ENCODE measurements at regions not wholly inside any gene's neighbourhood (a gene's known extent, or its start where the extent isn't known, plus 50 kb on each side); places are given as distances from the start of the nearest gene placed in this dataset.
"Not testable (repeated sequence)": the region's sequence is repeated elsewhere in the genome, so short reads cannot be mapped to it uniquely, and the experiment has no call there.

DNA sequence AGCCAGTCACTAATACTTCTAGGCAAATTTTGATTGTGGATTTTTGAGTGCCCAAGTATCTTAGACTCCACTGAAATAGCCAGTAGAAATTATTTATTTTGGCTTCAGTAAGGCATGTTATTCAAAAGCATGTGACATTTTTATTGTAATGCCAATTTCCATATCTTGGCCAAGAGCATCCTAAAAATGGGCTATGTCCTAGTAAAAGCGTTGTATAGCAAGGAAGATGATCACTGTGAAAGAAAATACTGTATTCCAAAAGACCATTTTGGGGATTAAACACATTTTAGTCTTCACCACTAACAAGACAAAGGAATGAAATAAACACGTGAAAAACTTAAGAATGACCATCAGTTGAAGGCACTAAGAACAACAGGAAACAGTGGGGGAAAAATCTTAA, 149.1 kb downstream of the NUFIP1 start:
- no peaks in the 10 kb centered on the region for H3K36me3 Mint-ChIP-seq
- ATAC-seq (ENCODE audit: low read depth in 2 of 2) (no peak), DNase-seq (no peak)
- H3K4me3 Mint-ChIP-seq, result no peak overlapping the region
- H3K27me3 Mint-ChIP-seq, result peaks cover 0 to 2% (median 0%) of the 10 kb centered on the region in 3 donors
- H3K27ac Mint-ChIP-seq, result no peak overlapping the region
- H3K9me3 Mint-ChIP-seq, result no peaks in the 10 kb centered on the region
- no peaks in the 10 kb centered on the region for H3K4me1 Mint-ChIP-seq

DNA sequence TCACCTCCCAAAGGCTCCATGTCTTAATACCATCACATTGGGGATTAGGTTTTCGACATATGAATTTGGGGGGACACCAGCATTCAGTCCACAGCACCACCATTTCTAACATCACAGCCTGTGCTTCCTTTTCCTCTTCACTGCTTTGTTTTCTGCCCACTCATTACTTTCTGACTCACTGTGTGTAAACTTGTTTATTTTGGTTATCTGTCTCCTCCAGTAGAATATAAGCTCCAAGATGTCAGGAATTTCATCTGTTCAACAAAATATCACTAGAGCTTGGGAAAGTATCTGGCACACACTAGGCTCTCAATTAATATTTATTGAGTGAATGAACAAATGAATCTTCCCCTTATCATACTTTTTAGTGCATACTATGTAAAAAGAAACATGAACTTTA, 152.0 kb downstream of the NUFIP1 start:
- no peak overlapping the region for H3K27ac Mint-ChIP-seq
- H3K36me3 Mint-ChIP-seq, result no peaks in the 10 kb centered on the region
- no peak overlapping the region for H3K4me3 Mint-ChIP-seq
- H3K27me3 Mint-ChIP-seq, result peaks cover 0 to 4% (median 0%) of the 10 kb centered on the region in 3 donors
- H3K9me3 Mint-ChIP-seq, result no peaks in the 10 kb centered on the region
- no peaks in the 10 kb centered on the region for H3K4me1 Mint-ChIP-seq
- ATAC-seq (ENCODE audit: low read depth in 2 of 2) (no peak), DNase-seq (no peak)

DNA sequence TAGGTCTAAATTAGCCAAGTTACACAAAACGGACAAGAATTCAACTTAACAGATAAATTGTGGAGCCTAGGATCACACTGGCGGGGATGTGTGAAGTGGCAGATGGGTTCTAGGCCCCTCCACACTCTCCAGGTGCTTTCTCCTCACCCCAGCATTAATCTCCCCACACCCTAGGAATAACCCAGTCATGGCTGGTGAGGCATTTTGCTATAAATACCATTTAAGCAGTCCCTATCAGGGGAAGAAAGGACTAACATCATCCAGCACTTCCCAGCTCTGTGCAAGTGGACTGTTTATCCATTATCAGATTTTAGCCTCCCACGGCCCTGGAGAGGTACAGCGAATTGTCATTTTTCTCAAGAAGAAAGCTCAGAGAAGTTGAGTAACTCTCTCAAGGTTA, 154.9 kb downstream of the NUFIP1 start:
- H3K9me3 Mint-ChIP-seq, result no peaks in the 10 kb centered on the region
- H3K4me3 Mint-ChIP-seq, result no peak overlapping the region
- H3K27ac Mint-ChIP-seq, result no peak overlapping the region
- no peaks in the 10 kb centered on the region for H3K36me3 Mint-ChIP-seq
- peaks cover 4 to 8% (median 5%) of the 10 kb centered on the region in 3 donors for H3K27me3 Mint-ChIP-seq
- ATAC-seq (ENCODE audit: low read depth in 2 of 2) (no peak), DNase-seq (no peak)
- H3K4me1 Mint-ChIP-seq, result no peaks in the 10 kb centered on the region

DNA sequence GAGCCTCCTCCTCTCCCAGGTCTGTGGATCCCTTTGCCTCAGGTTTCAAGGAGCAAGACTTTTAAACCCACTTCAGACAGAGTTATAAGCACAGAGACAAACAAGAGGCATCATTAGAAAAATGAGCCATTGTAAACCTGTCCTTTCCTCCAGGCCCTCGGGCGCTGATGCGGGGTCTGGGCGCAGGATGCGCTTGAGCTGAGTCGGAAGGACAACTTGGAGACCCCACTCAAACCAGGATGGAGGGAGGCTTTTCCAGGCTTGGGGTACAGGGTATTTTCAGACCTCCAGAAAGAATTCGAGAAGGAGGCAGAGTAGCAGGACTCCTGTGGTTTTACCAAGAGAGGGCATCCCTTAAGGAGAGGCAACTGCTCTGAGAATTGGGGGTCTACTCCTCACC, 155.6 kb downstream of the NUFIP1 start:
- ATAC-seq (ENCODE audit: low read depth in 2 of 2) (no peak), DNase-seq (no peak)
- Mint-ChIP-seq H3K27me3 (peaks cover 4 to 8% (median 5%) of the 10 kb centered on the region in 3 donors), H3K4me3 (no peak overlapping the region), H3K9me3 (no peaks in the 10 kb centered on the region), H3K4me1 (no peaks in the 10 kb centered on the region), H3K27ac (no peak overlapping the region), H3K36me3 (no peaks in the 10 kb centered on the region)

DNA sequence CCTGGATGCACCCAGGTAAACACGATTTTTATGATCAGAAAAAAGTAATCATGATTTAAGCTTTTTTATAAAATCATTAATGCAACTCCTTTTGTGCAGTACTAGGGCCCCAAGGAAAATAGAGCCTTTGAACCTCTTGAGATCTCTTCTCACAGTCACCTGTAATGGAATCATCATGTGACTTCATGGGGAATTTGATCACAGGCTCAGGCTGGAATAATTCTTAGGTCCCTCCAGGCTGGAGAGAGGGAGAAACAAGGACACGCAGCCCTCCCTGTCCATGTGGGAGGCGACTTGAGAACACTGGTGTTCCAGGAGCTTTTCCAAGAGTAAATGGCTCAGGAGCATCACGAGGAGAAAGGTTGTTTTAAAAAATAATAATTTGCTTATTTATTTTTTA, 156.1 kb downstream of the NUFIP1 start:
- no peak for DNase-seq
- Mint-ChIP-seq H3K36me3 (no peaks in the 10 kb centered on the region), H3K4me3 (no peak overlapping the region), H3K9me3 (no peaks in the 10 kb centered on the region), H3K4me1 (no peaks in the 10 kb centered on the region), H3K27ac (no peak overlapping the region), H3K27me3 (peaks cover 4 to 8% (median 5%) of the 10 kb centered on the region in 3 donors)
- no peak for ATAC-seq (ENCODE audit: low read depth in 2 of 2)

DNA sequence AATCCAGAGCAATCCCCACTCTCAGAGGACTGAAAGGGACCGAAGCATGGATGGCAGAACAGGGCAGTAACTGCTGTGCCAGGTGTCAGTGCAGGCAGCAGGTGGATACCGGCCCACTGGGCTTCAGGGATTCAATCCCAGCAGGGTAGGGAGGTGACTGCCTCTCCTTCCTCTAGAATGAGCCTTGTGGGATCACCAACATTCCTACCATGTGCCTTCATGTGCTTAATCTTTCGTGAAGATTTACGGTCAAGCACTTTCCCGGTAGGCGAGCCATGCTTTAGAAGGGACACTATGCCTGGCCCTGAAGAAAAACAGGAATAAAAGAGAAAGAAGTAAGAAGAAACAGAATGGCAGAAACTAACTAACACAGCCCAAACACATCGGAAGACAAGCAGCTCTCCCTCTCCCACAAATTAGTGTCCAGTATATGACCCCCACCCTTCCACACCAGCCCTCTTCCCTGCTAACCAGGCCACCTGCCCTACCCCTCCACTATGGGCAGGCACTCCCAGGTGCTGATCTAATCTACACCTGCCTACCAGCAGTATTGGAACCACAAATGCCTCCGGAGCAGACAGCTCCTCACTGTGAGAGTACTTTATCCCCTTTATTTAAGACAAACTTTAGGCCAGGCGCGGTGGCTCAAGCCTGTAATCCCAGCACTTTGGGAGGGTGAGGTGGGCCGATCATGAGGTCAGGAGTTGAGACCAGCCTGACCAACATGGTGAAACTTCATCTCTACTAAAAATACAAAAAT, 162.5 kb downstream of the NUFIP1 start:
- peaks cover 5 to 13% (median 5%) of the 10 kb centered on the region in 3 donors for H3K27me3 Mint-ChIP-seq
- ATAC-seq (ENCODE audit: low read depth in 2 of 2), result no peak
- H3K27ac Mint-ChIP-seq, result no peak overlapping the region
- no peak overlapping the region for H3K4me3 Mint-ChIP-seq
- H3K9me3 Mint-ChIP-seq, result no peaks in the 10 kb centered on the region
- H3K36me3 Mint-ChIP-seq, result no peaks in the 10 kb centered on the region
- no peaks in the 10 kb centered on the region for H3K4me1 Mint-ChIP-seq
- DNase-seq, result no peak

DNA sequence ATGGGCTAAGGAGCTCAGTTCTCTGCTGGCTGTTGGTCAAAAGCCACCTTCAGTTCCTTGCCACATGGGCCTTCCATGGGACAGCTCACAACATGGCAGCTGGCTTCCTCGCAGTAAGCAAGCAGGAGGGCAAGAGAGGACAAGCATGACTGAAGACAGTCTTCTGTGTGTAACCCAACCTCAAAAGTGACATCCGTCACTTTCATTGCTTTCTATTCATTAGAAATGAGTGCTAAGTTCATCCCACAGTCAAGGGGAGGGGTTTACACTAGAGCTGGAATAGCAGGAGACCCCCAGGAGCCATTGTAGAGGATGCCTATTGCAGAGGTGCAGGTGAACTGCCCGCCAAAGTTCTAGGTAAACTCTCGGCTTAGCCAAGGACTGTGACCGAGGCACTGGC, 163.3 kb downstream of the NUFIP1 start:
- Mint-ChIP-seq H3K36me3 (no peaks in the 10 kb centered on the region), H3K27me3 (peaks cover 0 to 8% (median 5%) of the 10 kb centered on the region in 3 donors), H3K9me3 (no peaks in the 10 kb centered on the region), H3K27ac (no peak overlapping the region), H3K4me3 (no peak overlapping the region), H3K4me1 (no peaks in the 10 kb centered on the region)
- ATAC-seq (ENCODE audit: low read depth in 2 of 2) (no peak), DNase-seq (no peak)

DNA sequence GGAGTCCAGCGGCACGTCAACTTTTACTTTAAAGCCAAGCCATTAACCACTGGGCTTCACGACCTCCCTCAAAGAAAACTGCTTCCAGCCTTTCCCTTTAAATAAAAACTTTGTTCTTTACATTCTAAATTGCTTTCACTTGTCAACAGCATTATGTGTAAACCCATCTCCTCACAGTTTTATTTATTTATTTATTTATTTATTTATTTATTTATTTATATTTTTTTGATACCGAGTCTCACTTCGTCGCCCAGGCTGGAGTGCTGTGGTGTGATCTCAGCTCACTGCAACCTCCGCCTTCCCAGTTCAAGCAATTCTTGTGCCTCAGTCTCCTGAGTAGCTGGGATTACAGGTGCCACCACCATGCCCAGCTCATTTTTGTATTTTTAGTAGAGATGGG, 165.7 kb downstream of the NUFIP1 start:
- H3K9me3 Mint-ChIP-seq; H3K4me3 Mint-ChIP-seq; H3K27me3 Mint-ChIP-seq; DNase-seq; ATAC-seq (ENCODE audit: low read depth in 2 of 2); H3K36me3 Mint-ChIP-seq; H3K4me1 Mint-ChIP-seq; H3K27ac Mint-ChIP-seq: not testable (repeated sequence)

DNA sequence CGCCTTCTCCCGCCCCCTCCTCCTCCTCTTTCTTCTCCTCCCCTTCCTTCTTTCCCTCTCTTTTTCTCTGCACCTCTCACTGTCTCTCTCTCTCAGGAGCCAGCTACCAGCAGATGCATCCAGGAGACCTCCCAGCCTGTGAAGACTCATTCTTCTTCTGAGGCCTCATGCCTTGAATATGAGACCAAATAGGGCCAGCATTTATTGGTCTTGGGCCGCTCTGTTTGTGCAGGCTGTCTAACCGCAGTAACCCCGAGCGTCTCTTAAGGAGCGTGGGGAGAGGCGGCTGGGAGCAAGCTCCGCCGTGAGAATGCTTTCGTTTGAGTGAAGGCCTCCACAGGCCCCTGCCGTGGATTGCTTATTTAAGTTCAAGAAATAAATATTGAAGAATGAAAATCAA, 167.0 kb downstream of the NUFIP1 start:
- ATAC-seq (ENCODE audit: low read depth in 2 of 2) (no peak), DNase-seq (no peak)
- Mint-ChIP-seq H3K4me1 (no peaks in the 10 kb centered on the region), H3K27ac (no peak overlapping the region), H3K9me3 (no peaks in the 10 kb centered on the region), H3K27me3 (peaks cover 5 to 16% (median 7%) of the 10 kb centered on the region in 3 donors), H3K4me3 (no peak overlapping the region), H3K36me3 (no peaks in the 10 kb centered on the region)

DNA sequence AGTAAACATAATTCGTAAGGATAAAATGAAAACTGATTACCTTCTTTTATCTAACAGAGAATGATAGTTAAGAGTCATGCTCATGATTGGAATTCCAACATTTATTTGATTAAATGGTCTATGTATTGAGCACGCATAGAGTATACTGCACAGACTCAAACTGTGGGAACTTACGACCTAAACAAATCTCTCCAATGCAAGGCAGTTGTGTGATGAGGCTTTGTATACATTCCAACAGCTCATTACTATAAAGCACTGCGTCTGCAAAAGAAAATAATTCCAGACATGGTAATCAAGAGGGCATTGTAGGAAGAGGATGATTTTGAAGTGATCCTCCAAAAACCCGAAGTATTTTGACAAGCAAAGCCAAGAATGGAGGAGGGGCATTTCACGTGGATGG, 169.5 kb downstream of the NUFIP1 start:
- H3K27ac Mint-ChIP-seq, result no peak overlapping the region

DNA sequence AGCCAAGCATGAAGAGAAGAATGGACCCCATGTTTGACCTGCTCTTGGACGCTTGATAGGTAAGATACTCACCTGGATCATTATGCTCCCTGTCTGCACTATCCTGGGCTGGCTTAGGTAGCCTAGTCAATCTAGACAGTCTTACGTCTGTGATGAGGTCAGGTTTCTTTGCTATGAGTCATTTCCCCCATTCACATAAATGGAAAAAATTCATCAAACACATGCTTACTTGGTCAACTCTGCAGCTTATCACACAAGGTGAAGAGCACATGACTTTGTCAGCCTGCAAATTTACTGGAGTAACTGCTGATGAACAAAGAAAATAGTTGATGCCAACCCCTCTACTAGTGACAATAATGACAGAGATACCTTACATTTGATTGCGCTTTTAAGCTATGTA, 170.0 kb downstream of the NUFIP1 start:
- H3K4me3 Mint-ChIP-seq, result no peak overlapping the region
- no peaks in the 10 kb centered on the region for H3K4me1 Mint-ChIP-seq
- ATAC-seq (ENCODE audit: low read depth in 2 of 2) (no peak), DNase-seq (no peak)
- no peaks in the 10 kb centered on the region for H3K9me3 Mint-ChIP-seq
- H3K27me3 Mint-ChIP-seq, result peaks cover 0 to 8% (median 7%) of the 10 kb centered on the region in 3 donors
- H3K27ac Mint-ChIP-seq, result no peak overlapping the region
- H3K36me3 Mint-ChIP-seq, result no peaks in the 10 kb centered on the region

More for the DNA sequence above, 169.5 kb downstream of the NUFIP1 start:
- Mint-ChIP-seq H3K4me1 (no peaks in the 10 kb centered on the region), H3K9me3 (no peaks in the 10 kb centered on the region), H3K36me3 (no peaks in the 10 kb centered on the region), H3K27me3 (peaks cover under 1 to 11% (median 7%) of the 10 kb centered on the region in 3 donors), H3K4me3 (no peak overlapping the region)
- DNase-seq (no peak), ATAC-seq (ENCODE audit: low read depth in 2 of 2) (no peak)

DNA sequence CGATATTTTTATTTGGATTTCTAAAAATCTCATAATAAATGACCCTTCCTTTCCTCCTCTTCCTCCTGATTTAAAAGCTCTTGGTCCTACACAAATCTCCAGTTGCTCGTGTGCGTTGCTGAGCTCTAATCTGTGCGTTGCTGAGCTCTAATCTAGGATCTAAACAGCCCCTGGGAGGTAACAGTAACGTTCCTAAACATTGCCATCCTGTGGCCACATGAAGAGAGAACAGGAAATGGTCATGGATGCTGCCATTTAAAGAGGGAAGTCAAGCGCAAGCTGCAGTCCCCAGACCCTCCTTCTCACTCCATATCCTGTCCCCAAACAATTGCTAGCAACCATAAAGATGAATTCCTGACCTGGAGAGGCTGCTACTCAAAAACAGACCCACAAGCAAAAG, 170.8 kb downstream of the NUFIP1 start:
- DNase-seq (no peak), ATAC-seq (ENCODE audit: low read depth in 2 of 2) (no peak)
- H3K27me3 Mint-ChIP-seq, result peaks cover 0 to 8% (median 7%) of the 10 kb centered on the region in 3 donors
- no peaks in the 10 kb centered on the region for H3K9me3 Mint-ChIP-seq
- H3K4me1 Mint-ChIP-seq, result no peaks in the 10 kb centered on the region
- H3K27ac Mint-ChIP-seq, result no peak overlapping the region
- H3K36me3 Mint-ChIP-seq, result no peaks in the 10 kb centered on the region
- H3K4me3 Mint-ChIP-seq, result no peak overlapping the region

DNA sequence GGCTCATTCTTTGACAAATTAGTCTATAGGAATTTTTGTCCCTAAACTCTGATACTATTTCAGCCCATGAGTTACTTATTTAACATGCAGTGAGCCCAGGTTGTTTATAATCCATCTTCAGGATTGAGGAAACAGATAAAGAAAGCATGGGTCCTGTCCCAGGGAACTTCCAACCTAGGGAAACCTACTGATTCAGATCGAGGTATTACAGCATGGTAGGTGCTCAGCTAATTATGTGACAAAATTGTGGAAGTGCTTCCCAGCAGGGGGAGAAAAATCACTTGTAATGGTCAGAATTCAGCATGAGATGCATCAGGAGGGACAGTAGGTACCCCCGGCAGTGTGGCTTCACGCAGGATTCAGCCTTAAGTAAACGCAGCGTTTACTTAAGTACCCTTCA, 171.3 kb downstream of the NUFIP1 start:
- DNase-seq, result no peak
- H3K4me1 Mint-ChIP-seq, result no peaks in the 10 kb centered on the region
- no peak for ATAC-seq (ENCODE audit: low read depth in 2 of 2)
- H3K27me3 Mint-ChIP-seq, result peaks cover 0 to 8% (median 7%) of the 10 kb centered on the region in 3 donors
- peak overlapping the region in 1 of 6 donors; percentile 36 for H3K27ac Mint-ChIP-seq
- no peaks in the 10 kb centered on the region for H3K9me3 Mint-ChIP-seq
- H3K36me3 Mint-ChIP-seq, result no peaks in the 10 kb centered on the region
- H3K4me3 Mint-ChIP-seq, result no peak overlapping the region

DNA sequence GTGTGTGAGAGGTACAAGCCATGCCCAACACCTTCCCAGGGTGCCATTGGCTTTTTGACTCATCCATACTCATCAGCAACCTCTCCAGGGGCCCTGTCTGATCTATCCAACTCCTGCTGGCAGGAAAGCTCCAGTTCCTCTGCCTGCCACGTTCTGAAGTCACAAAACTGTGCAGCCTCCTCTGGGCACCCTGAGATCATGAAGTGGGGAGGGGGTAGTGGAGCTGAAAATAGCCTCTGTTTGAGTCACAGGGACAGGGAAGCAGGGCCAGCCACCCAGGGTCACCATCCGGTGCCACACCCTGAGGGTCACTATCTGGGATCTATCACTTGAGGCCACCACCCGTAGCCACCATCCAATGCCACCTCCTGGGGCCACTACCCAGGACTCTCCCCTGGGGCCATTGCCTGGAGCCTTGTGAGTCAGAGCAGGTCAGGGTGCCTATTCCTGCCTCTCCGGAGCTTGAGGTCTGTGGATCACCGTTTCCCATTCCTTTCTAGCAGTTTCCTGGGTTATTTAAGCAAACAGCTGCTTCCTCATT, 172.1 kb downstream of the NUFIP1 start:
- no peaks in the 10 kb centered on the region for H3K4me1 Mint-ChIP-seq
- no peaks in the 10 kb centered on the region for H3K36me3 Mint-ChIP-seq
- peaks cover 0 to 8% (median 7%) of the 10 kb centered on the region in 3 donors for H3K27me3 Mint-ChIP-seq
- no peak for DNase-seq
- H3K4me3 Mint-ChIP-seq, result no peak overlapping the region
- H3K9me3 Mint-ChIP-seq, result no peaks in the 10 kb centered on the region
- H3K27ac Mint-ChIP-seq, result no peak overlapping the region
- ATAC-seq (ENCODE audit: low read depth in 2 of 2), result no peak

All from naive B cell (primary cell).